HL-60/S4 treated with retinoic acid at 250 ng/mL for 4 days and 3 days (cell line): ENCODE measurements at regions not wholly inside any gene's neighbourhood (a gene's known extent, or its start where the extent isn't known, plus 50 kb on each side); places are given as distances from the start of the nearest gene placed in this dataset.

Experiments used
- in situ Hi-C: fragments of 300-500 bp; cut with MboI; formaldehyde crosslinking; loops from 2 replicates; pipeline ENCODE4 v1.7.0; 2022; ENCODE audit warnings: low sequenced_read_pairs

GRCh38 chr6:25035512-25036435 lies 100.0 kb upstream of the RIPOR2 start:
- in situ Hi-C loops, result no loop called here

GRCh38 chr6:25036461-25036860 lies 100.7 kb upstream of the RIPOR2 start:
- in situ Hi-C loops, result no loop called here

GRCh38 chr6:25038300-25038699 lies 102.5 kb upstream of the RIPOR2 start:
- in situ Hi-C loops, result no loop called here

GRCh38 chr6:25038999-25039398 lies 103.2 kb upstream of the RIPOR2 start:
- in situ Hi-C loops, result no loop called here

GRCh38 chr6:25041485-25042035 lies 105.8 kb upstream of the RIPOR2 start:
- in situ Hi-C loops, result no loop called here

GRCh38 chr6:25042036-25042521 lies 106.3 kb upstream of the RIPOR2 start:
- in situ Hi-C loops, result no loop called here

GRCh38 chr6:25042536-25042935 lies 106.8 kb upstream of the RIPOR2 start:
- in situ Hi-C loops, result no loop called here

- in situ Hi-C loops, result no loop called here
Measured at GRCh38 chr6:25042984-25043725, 107.4 kb upstream of the RIPOR2 start.

GRCh38 chr6:25043892-25044291 lies 108.1 kb upstream of the RIPOR2 start:
- in situ Hi-C loops, result no loop called here

- in situ Hi-C loops, result no loop called here
Measured at GRCh38 chr6:25046942-25047341, 111.2 kb upstream of the RIPOR2 start.

GRCh38 chr6:25050356-25050755 lies 114.6 kb upstream of the RIPOR2 start:
- in situ Hi-C loops, result loop anchor here (25.0 kb wide), 1 partner anchor 488 kb away; no protein-coding TSS in a partner anchor

- in situ Hi-C loops, result loop anchor here (25.0 kb wide), 1 partner anchor 489 kb away; no protein-coding TSS in a partner anchor
Measured at GRCh38 chr6:25051083-25051482, 115.3 kb upstream of the RIPOR2 start.

GRCh38 chr6:25052181-25052580 lies 116.4 kb upstream of the RIPOR2 start:
- in situ Hi-C loops, result loop anchor here (25.0 kb wide), 1 partner anchor 490 kb away; no protein-coding TSS in a partner anchor

- in situ Hi-C loops, result loop anchor here (25.0 kb wide), 1 partner anchor 492 kb away; no protein-coding TSS in a partner anchor
Measured at GRCh38 chr6:25053875-25054371, 118.2 kb upstream of the RIPOR2 start.

- in situ Hi-C loops, result loop anchor here (25.0 kb wide), 1 partner anchor 492 kb away; no protein-coding TSS in a partner anchor
Measured at GRCh38 chr6:25054469-25054868, 118.7 kb upstream of the RIPOR2 start.

GRCh38 chr6:25056130-25056529 lies 120.4 kb upstream of the RIPOR2 start:
- in situ Hi-C loops, result loop anchor here (25.0 kb wide), 1 partner anchor 494 kb away; no protein-coding TSS in a partner anchor

- in situ Hi-C loops, result loop anchor here (25.0 kb wide), 1 partner anchor 495 kb away; no protein-coding TSS in a partner anchor
Measured at GRCh38 chr6:25057111-25057905, 121.5 kb upstream of the RIPOR2 start.

- in situ Hi-C loops, result loop anchor here (25.0 kb wide), 1 partner anchor 496 kb away; no protein-coding TSS in a partner anchor
Measured at GRCh38 chr6:25058441-25058840, 122.7 kb upstream of the RIPOR2 start.

GRCh38 chr6:25058941-25059340 lies 123.2 kb upstream of the RIPOR2 start:
- in situ Hi-C loops, result loop anchor here (25.0 kb wide), 1 partner anchor 497 kb away; no protein-coding TSS in a partner anchor

GRCh38 chr6:25060522-25060921 lies 124.8 kb upstream of the RIPOR2 start:
- in situ Hi-C loops, result loop anchor here (25.0 kb wide), 1 partner anchor 498 kb away; no protein-coding TSS in a partner anchor
